ENCODE measurements at regions not wholly inside any gene's neighbourhood (a gene's known extent, or its start where the extent isn't known, plus 50 kb on each side); places are given as distances from the start of the nearest gene placed in this dataset.
"Not testable (repeated sequence)": the region's sequence is repeated elsewhere in the genome, so short reads cannot be mapped to it uniquely, and the experiment has no call there.

DNA sequence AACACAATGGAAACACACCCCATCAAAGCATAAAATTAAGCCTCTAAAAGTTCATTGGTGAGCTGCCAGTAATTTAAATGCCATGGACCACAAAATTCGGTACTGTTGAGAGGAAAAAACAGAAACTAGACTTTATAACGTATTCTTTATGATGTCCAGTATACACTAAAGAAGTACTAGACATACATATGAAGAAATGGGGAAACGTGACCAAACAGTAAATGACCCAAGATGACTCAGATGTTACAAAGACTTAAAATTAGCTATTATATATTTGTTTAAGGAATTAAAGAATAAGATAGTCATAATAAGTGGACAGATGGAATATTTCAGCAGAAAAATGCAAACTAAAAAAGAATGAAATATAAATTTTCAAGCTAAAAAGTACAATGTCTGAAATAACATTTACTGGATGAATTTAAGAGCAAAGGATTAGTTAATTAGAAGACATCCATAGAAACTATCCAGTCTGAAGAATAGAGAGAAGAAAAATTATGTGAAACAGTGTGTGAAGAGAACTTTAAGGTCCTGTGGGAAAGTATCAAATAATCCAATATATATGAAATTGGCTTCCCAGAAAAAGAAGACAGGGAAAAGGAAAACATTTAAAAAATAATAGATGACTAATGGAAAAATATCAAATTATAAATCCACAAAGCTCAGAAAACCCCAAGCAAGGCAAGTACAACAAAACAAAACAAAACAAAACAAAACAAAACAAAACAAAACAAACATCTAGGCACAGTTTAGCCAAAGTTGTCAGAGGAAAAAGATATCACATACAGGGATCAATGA lies 69.4 kb downstream of the SAMD9 start:
- no peak for DNase-seq

DNA sequence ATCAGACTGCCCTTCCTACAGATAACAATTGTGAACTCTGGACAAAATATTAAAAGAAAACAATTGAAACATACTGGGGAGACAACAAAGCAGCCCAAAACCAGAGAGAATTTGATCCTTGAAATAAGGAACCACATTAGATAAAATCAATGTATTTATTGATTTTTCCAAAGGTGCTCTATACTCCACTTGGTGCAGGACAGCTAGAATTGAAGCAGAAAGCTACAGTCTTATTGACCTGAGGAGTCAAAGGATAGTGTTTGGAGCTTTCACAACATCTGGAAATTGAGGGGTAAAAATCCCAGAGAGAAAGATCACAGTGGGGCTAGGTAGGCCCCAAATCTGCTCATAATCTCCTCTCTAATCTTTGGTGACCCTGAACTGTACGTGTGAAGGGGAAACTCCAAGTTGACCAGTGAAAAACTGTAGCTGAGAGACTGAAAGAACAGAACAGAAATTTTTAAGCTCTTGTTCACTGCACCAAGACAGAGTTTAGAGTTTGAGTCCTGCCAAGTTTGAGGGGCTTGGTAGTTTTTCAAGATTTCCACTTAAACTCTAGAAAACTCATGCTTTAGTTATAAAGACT lies 70.2 kb downstream of the SAMD9 start:
- no peak for DNase-seq

DNA sequence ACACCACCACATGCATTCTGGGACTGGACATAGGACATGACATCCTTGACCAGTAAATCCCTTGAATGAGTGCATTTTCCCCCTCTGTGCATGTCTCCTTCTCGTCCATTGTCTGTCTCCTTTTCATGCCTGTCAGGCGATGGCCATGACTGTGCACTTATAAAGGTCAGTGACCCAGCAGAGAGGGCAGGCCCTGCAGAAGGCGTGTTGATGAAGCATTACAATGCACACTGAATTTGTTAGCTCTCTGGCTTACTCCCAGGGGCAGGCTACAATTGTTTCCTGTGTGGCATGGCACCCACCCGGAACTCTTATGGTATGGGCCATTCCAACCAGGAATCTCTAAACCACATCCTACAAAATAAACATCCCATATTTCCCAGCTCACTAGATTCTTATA lies 71.1 kb downstream of the SAMD9 start:
- DNase-seq = no peak

DNA sequence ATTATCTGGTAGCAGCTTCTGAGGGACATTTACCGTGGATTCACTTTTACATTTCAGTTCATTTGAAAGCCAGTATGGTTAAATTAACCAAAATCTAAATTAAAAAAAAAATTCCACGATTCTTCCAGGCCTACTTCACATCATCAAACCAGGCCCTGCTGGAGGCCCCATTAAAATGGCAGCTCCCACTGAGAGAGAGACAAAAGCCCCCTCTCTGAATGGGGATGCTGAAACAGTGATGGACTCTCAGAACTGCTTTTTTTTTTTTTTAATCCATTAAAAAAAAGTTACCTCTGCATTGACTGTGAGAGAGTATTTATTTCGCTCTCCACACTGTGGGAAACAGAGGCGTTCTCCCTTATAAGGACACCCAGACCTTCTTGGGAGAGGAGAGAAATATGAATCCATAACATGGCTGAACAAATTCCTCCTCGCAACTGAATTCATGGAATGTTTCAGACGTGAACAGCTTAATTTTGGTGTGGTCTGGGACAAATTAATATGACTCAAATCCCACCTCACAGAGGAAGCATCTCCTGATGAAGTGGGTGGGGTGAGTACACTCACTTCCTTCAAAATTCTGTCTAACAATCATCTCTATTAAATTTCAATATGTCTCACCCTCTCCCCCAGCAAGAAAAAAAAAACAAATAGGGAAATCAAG lies 73.5 kb downstream of the SAMD9 start:
- DNase-seq = no peak

DNA sequence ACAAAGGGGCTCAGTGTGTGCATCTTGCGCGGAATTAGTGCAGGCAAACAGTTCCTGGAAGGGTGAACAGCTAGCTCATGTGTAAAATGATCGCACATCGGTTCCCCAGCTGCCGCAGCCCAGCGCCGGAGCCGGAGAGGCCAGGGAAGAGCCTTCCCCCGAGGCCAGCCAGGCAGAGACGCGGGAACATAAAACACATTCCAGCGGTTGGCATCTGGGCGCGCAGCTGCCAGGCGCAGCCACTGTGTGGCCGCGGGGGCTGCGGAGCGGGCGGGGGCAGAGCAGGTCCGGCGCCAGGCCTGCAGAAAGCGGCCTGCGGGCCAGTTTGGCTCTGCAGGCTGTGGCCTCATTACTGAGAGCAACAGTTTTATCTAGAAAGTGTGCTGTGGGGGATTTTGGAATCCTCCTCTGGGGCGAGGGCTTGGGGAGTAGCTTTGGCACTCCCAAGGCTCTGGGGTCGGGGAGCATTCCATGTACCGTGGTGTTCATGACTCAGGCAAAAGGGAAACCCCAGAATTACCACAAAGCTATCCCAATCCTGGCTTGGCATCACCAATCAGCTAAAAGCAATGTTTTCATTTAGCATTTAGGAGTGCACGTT lies 74.3 kb downstream of the SAMD9 start:
- DNase-seq = no peak

DNA sequence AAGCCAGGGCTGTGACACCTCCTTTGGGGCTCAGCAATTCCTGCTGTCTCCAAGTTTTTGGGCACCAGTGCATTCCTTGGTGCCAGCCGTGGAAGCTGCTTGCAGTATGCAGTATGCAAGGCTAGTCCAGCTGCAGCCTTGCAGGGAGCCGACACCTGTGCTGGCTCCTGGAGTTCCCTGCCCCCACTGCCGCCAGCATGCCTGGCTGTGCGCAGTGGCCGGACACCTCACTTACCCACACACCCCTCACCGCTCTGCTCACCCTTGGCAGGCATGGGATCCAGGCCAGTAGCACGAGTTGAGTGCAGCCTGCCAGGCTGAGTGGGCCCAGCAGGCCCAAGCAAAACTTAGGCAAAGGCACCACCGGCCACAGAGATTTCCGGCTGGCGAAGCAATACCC lies 77.4 kb downstream of the SAMD9 start:
- DNase-seq = no peak

DNA sequence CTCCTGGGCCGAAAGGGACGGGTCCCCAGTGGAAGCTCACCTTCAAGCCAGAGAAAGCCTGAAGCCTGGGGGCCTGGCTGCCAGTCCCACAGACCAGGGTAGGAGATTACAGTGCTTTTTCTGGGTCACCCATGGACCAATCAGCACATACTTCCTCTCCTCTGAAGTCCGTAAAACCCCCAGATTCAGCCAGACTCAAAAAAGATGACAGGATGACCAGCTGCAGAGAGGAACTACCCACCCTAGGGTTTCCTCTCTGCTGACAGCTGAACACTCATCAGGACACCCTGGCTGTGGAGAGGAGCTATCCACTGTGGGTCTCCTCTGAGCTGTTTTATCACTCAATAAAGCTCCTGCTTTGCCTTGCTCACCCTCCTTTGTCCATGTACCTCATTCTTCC lies 78.0 kb downstream of the SAMD9 start:
- no peak for DNase-seq

DNA sequence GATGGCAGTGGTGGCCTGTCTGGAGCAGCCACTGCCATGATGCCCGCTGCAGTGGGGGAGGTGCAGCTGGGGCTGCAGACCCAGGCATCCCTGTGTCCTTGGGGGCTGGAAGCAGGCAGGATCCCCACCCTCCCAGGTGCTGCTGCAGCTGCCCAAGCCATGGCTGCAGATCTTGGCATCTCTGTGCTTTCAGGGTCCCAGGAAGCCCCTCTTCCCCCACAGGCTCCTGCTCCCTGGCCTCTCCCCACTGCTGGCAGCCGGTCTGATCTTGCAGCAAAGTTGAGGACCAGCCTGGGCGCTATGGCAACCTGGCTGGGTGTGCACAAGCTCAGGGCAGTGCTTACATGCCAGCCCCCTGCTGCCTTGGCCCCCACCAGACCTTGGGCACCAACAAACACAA lies 78.5 kb downstream of the SAMD9 start:
- DNase-seq = no peak

DNA sequence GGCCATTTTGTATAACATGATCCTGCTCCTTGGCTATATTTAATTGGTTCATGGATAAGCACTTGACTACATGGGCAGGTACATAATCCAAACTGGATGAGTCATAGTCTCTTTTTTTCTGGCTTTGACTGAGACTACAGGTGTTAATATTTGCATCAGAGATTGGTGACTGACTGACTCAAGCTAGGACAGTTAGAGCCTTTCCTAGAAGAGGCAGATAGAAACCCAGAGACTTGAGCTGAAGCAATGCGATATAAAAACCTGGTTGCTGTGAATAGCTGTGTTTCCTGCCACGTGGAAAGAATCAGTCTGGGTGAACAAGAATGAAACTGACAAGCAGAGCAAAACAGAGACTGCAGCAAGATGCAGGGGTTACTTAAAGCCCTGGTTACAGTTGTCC lies 81.0 kb downstream of the SAMD9 start:
- no peak for DNase-seq

DNA sequence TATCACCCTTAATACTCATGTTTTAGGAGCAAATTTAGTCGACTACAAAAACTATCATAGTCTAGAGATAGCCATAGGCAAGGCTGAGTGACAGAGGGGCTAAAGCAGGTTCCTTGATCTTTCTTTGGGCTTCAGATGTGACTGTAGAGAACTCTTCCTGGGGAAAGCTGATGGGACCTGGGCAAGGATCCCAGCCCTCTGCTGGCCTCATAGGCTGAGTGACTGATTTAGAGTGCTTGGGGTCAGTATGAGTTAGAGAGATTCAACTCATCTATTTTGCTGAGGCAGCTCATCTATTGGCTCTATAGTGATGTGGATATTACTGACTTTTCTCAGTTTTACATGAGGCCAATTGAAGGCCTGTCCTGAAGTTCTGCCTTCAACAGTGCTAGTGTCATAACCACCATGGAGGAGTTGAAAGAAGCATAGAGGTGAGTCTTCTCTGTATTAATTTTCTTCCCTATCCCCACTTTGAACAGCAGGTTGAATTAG lies 81.6 kb downstream of the SAMD9 start:
- DNase-seq = no peak

DNA sequence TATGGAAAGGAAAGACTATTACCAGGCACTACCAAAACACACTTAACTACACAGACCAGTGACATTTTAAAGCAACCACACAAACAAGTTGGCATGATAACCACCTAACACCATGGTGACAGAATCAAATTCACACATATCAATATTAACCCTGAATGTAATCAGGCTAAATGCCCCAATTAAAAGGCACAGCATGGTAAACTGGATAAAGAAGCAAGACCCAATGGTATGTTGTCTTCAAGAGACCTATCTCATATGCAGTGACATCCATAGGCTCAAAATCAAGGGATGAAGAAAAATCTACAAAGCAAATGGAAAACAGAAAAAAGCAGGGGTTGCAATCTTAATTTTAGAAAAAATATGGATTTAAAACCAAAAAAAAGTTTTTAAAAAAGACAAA lies 86.0 kb downstream of the SAMD9 start:
- no peak for DNase-seq

DNA sequence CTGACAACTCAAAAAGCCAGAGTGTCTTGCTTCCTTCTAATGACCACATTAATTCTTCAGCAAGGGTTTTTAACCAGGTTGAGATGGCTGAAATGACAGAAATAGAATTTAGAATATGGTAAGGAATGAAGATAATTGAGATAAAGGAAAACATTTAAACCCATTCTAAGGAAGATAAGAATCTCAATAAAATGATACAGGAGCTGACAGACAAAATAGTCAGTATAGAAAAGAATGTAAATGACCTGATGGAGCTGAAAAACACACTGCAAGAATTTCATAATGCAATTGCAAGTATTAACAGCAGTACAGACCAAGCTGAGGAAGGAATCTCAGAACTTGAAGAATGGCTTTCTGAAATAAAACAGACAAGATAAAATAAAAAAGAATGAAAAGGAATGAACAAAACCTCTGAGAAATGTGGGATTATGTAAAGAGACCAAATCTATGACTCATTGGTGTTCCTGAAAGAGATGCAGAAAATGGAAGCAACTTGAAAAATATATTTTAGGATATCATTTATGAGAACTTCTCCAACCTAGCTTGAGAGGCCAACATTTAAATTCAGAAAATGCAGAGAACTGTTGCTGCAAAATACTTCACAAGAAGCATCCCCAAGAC lies 87.1 kb downstream of the SAMD9 start:
- DNase-seq = no peak

DNA sequence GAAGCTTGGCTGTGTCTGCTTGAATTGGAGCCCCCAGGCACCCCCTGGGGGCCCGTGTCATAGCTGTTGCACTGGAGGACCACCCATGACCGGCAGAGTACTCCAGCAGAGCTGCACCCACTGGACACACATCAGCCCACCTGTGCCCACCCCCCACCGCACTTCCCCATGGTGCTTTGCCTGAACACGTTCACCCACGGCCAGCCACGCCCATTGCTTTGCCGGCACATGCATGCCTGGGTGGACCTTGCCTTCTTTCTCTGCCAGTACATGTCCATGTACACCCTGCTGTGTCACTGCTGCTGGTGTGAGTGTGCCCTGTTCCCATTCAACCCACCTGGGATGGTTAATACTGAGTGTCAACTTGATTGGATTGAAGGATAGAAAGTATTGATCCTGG lies 88.7 kb downstream of the SAMD9 start:
- DNase-seq = no peak

DNA sequence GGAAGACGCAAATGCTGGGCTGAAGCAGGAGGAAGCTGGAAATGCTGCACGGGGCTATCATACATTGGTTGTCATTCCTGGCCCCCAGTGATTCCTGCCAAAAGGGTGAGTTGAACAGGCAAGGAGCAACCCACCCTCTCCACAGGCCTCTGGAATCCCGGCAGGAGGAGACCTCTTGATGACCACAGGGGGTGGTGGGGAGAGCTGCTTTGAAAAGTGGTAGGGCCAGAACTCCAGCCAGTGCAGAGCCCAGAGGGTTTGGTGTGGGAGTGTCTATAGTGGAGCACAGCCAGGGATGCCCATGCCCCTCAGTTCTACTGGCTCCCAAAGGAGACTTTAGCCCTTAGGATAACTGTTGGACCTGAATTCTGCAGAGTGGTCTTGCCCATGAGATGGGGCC lies 89.2 kb downstream of the SAMD9 start:
- no peak for DNase-seq

DNA sequence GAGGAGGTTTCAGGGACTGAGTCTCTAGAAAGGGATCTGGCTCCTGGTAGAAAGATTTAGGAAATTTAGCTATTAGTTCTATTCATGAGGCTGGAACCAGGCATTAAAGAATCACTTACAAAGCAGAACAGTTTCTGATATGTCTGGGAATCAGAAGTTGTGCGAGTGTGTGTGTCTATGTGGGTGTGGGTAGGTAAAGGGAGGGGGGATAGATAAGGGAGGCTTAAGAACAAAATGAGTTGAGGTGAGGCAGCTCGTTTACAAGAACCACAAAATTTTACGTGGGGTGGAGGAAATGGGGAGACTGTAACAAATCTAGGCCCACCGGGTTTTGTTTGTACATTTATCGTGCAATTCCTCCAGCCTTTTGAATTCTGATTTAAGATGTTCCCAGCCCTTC lies 90.7 kb downstream of the SAMD9 start:
- DNase-seq = no peak

DNA sequence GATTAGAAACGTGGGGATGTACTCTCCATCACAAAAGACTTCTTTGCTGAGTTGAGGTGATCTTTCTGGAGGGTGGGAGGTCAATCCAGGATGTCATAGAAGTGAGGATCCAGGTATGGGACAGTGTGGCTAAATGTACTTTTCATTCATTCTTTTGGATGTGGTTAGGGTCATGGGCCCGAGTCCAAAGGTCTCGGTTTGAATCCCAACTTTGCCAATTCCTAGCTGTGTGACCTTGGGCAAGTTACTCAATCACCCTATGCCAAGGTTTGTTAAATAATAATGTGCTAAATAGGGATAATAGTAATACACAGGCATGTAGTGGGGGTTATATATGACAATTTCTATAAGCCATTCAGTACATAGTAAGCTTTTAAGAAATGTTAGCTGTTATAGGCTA lies 91.4 kb downstream of the SAMD9 start:
- DNase-seq = no peak

DNA sequence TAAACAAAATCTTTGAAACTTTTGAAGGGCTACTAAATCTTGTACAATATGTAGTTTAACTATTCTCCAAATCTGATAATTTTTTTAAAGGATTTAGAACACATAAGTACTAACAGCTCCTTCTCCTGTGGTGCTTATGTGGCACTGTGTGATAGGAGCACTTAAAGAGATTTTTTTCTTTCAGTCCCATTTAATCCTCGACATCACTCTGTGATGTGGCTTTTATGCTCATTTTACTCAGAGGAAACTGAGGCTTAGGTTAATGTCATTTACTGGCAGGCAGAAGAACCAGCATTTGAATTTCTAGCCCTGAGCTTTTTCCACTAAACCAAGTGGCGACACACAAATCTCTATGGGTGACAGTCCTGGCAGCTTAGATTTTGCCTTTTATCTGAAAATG lies 92.4 kb downstream of the SAMD9 start:
- DNase-seq = no peak

DNA sequence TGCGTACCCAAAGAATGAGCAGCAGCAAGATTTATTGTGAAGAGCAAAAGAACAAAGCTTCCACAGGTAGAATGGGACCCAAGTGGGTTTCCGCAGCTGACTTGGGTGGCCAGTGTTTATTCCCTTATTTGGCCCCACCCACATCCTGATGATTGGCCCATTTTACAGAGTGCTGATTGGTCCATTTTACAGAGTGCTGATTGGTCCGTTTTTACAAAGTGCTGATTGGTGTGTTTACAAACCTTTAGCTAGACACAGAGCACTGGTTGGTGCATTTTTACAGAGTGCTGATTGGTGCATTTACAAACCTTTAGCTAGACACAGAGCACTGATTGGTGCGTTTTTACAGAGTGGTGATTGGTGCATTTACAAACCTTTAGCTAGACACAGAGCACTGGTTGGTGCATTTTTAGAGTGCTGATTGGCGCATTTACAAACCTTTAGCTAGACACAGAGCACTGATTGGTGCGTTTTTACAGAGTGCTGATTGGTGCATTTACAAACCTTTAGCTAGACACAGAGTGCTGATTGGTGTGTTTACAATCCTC lies 94.8 kb downstream of the SAMD9 start:
- DNase-seq = not testable (repeated sequence)

DNA sequence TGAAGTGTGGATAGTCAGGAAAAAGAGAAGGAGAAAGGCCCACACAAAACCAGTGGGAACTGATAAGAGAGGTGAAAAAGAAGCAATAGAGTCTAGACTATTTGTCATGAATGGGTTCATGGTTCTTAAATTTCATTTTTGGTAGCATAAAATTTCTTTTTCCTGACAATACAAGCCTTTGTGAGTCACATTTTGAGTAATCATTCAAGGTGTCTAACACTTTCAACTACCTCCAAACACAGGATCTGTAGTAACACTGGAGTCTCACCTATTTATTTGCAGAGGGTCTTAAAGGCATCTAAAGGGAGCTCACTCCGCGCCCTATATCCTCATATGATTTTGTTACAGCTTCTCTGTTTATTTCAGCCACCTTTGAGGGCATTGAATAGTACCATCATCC lies 96.0 kb downstream of the SAMD9 start:
- no peak for DNase-seq

DNA sequence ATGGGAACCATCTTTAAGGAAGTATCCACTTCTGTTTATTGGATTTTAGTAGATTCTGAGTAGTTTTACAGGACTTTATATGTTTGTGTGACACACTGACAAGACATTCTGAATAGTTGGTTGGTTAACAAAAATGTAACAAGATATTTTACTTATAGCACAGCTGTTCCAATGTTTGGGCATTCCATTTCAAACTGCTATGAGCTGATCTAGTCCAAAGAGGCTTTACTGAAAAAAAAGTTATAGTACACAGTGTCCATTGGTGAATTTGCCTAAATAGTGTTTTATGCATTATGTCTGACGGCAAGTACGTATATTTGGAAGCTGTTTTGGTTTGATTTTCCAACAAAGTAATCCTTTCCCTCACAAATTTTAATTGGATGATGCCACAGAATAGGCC lies 99.1 kb downstream of the SAMD9 start:
- DNase-seq = no peak

DNA sequence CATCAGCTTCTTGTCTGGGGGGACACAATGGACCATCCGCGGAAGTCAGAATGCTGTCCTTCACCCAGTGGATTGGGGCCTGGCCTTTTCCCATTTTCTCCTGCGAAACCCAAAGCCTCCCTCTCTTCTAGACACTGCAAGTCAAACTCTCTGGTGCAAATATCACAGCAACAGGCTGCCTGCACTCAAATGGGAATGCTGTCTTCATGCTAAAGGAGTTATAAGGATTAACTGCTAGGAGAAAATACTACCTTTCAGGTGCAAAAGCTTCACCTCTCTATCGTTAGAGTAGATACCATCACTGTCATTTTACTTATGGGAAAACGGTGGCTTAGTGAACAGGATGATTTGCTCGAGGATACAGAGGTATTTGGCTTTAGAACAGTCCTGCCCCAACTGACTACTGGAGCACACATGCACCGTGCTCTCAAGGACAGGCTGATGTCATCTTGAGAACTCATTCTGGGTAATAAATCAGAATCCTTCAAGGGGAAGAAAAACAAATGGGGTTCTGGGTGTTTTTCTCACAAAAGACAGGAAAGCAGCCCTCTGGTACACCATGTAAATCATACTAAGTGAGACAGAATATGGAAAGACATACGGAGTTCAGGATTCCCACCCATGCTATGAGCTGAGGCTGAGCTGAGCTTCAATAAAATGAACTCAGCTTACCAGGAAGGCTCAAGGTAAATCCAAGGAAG lies 100.9 kb downstream of the SAMD9 start:
- no peak for DNase-seq

DNA sequence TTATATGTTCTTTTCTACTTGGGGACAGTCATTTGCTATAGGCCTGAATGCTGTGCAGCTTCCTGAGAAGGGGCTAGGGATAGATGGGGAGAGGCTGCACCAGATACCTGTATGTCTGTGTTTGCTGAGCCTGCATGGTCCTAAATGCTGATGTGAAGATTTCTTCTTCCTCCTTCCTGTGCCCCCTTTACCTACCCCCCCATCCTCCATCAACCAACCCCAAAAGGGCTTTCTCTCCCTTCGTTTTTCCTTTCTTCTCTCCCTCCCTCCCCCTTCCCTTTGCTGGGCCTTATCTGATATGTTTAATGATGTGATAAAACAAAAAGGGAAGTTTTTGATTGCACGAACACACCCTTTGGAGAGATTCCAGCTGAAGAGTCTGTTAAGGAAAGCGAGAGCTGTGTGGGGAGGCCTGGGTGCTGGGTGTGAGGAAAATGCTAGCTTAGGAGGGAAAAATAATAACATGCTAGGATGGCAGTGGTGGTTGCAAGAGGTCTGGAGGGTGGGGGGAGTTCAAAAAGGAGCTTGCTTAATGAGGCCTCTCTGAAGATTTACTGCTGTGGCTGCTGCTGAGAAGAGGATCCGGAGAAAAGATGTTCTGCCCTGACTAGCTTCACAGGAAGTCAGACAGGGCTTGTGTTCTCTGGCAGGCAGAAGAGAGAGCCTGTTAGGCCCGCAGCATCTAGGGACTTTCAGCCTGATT lies 101.8 kb downstream of the SAMD9 start:
- DNase-seq = no peak

Data from activated CD4-positive, CD25-positive, alpha-beta regulatory T cell (primary cell).